Panc1 (cell line): ENCODE measurements at regions not wholly inside any gene's neighbourhood (a gene's known extent, or its start where the extent isn't known, plus 50 kb on each side); places are given as distances from the start of the nearest gene placed in this dataset.

Experiments
- ATAC-seq: fragments of 200-7000 bp; cut with Tn5 transposase; 2 replicates; pipeline ENCODE4 v1.9.1; 2020; ENCODE audit warnings: mild to moderate bottlenecking, moderate library complexity
- BruUV-seq: library from RNA; stranded (reverse); fragments of 400-500 nt; replicated peaks from 2 replicates; lab custom pipeline; 2021; lab: Mats Ljungman, UMichigan
- CTCF ChIA-PET: fragments of 300-600 bp; sonication (Branson Sonifier 250); formaldehyde crosslinking; loops from one replicate; lab custom pipeline; 2022; ENCODE audit warnings: antibody characterized with exemption; lab: Charles Lee
- POLR2A ChIA-PET: fragments of 300-600 bp; sonication (Branson Sonifier 250); formaldehyde crosslinking; loops from one replicate; lab custom pipeline; 2022; ENCODE audit warnings: antibody characterized with exemption; lab: Charles Lee
- DNase-seq: peaks from one replicate; pipeline ENCODE4 v3.0.0-alpha.2; 2010; ENCODE audit warnings: low read depth, low spot score
- H3K27ac ChIP-seq: 2 replicates; pipeline ENCODE4 v1.5.1; 2011; ENCODE audit warnings: mild to moderate bottlenecking, low read length, inconsistent platforms
- H3K27me3 ChIP-seq: fragments of 200-500 bp; sonication (Bioruptor generic); 2 replicates; pipeline ENCODE4 v1.6.0; 2014; ENCODE audit warnings: low read length, inconsistent platforms; ENCODE audit not compliant: control insufficient read depth, insufficient read depth
- H3K36me3 ChIP-seq: fragments of 200-500 bp; sonication (Bioruptor generic); 2 replicates; pipeline ENCODE4 v1.5.1; 2014; ENCODE audit warnings: inconsistent platforms, mild to moderate bottlenecking, low read length, moderate library complexity; ENCODE audit not compliant: control insufficient read depth, insufficient read depth
- H3K4me1 ChIP-seq: 2 replicates; pipeline ENCODE4 v1.5.1; 2011; ENCODE audit warnings: inconsistent platforms, mild to moderate bottlenecking, low read length, moderate library complexity; ENCODE audit not compliant: control insufficient read depth, insufficient read depth
- H3K4me3 ChIP-seq, 2 experiments: 2 replicates each; pipeline ENCODE4 v1.5.1; 2011 to 2012; ENCODE audit warnings: low read depth in 2 of 2, low read length in 2 of 2, mild to moderate bottlenecking in 2 of 2, inconsistent platforms in 1 of 2, moderate library complexity in 1 of 2
- H3K9me3 ChIP-seq: fragments of 200-500 bp; sonication (Bioruptor generic); 2 replicates; pipeline ENCODE4 v1.5.1; 2014; ENCODE audit warnings: low read depth, mild to moderate bottlenecking, inconsistent platforms, low read length, moderate library complexity; ENCODE audit not compliant: control insufficient read depth, insufficient read depth
- CTCF ChIP-seq: fragments of 450-650 bp; IDR thresholded peaks from 2 replicates; pipeline ENCODE4 v1.5.1; 2017; ENCODE audit warnings: mild to moderate bottlenecking
- POLR2AphosphoS5 ChIP-seq: IDR thresholded peaks from 2 replicates; pipeline ENCODE4 v1.6.1; 2012; ENCODE audit warnings: mild to moderate bottlenecking, low read depth, low read length, moderate library complexity
- REST ChIP-seq, 2 experiments: IDR thresholded peaks; 2 replicates each; pipeline ENCODE4 v1.6.1; 2011 to 2012; ENCODE audit warnings: low read depth in 2 of 2, control low read depth in 1 of 2, low read length in 1 of 2, mild to moderate bottlenecking in 1 of 2, moderate library complexity in 1 of 2; ENCODE audit not compliant: insufficient read depth in 1 of 2
- SIN3A ChIP-seq: IDR thresholded peaks from 2 replicates; pipeline ENCODE4 v1.6.1; 2012; ENCODE audit warnings: low read depth, mild to moderate bottlenecking, low read length, moderate library complexity, borderline replicate concordance; ENCODE audit not compliant: insufficient read depth
- TCF7L2 ChIP-seq: IDR thresholded peaks from 2 replicates; pipeline ENCODE4 v1.6.1; 2011; ENCODE audit warnings: mild to moderate bottlenecking, low read depth, low read length, inconsistent platforms
- in situ Hi-C: cut with HindIII; loops from 2 replicates; pipeline ENCODE4 v1.10.0; 2016; ENCODE audit warnings: low sequenced_read_pairs, low pct_unique_long_range_greater_than_20kb
- intact Hi-C: fragments of 100-400 bp; cut with micrococcal nuclease; formaldehyde crosslinking; loops from one replicate; pipeline ENCODE4 v1.10.0; 2022; ENCODE audit not compliant: unreplicated experiment

GRCh38 chr7:10703059-10703458 lies 270.6 kb upstream of the PHF14 start:
- DNase-seq (no peak), ATAC-seq (no peak)
- no peaks in the 10 kb centered on the region for H3K27me3 ChIP-seq
- H3K36me3 ChIP-seq, result no peaks in the 10 kb centered on the region
- POLR2A ChIA-PET, result interaction anchor here (0.5 kb wide), 1 partner anchor 164 kb away, joined by 6 read pairs; no protein-coding TSS in a partner anchor
- CTCF ChIA-PET, result no interaction called here
- TF ChIP-seq SIN3A, result no peak
- TF ChIP-seq REST (IDR thresholded peaks at IDR 0.05; ENCODE audit: insufficient read depth in 1 of 2, low read depth in 2 of 2, low read length in 1 of 2), result no peak
- no peak for TF ChIP-seq CTCF
- TF ChIP-seq TCF7L2, result no peak
- no peak for TF ChIP-seq POLR2AphosphoS5
- H3K9me3 ChIP-seq, result no peaks in the 10 kb centered on the region
- H3K4me3 ChIP-seq, result no peak overlapping the region
- intact Hi-C loops, result no loop called here
- H3K27ac ChIP-seq, result no peak overlapping the region
- no TSS peak for BruUV-seq
- in situ Hi-C loops, result no loop called here
- no peaks in the 10 kb centered on the region for H3K4me1 ChIP-seq

GRCh38 chr7:10703981-10704380 lies 269.7 kb upstream of the PHF14 start:
- Histone ChIP-seq H3K27me3 (no peaks in the 10 kb centered on the region), H3K4me3 (no peak overlapping the region), H3K9me3 (no peaks in the 10 kb centered on the region), H3K27ac (no peak overlapping the region), H3K4me1 (no peaks in the 10 kb centered on the region), H3K36me3 (no peaks in the 10 kb centered on the region)
- in situ Hi-C loops, result no loop called here
- CTCF ChIA-PET, result no interaction called here
- intact Hi-C loops, result no loop called here
- ATAC-seq (no peak), DNase-seq (no peak)
- TF ChIP-seq TCF7L2 (no peak), SIN3A (no peak), POLR2AphosphoS5 (no peak), REST (IDR thresholded peaks at IDR 0.05; ENCODE audit: insufficient read depth in 1 of 2, low read depth in 2 of 2, low read length in 1 of 2) (no peak), CTCF (no peak)
- BruUV-seq, result no TSS peak
- POLR2A ChIA-PET, result no interaction called here
